GM23338 (cell line): ENCODE measurements at regions not wholly inside any gene's neighbourhood (a gene's known extent, or its start where the extent isn't known, plus 50 kb on each side); places are given as distances from the start of the nearest gene placed in this dataset.

Source experiments
- ATAC-seq: fragments of 200-7000 bp; cut with Tn5 transposase; 3 replicates; pipeline ENCODE4 v1.9.1; 2020
- DNase-seq: peaks from one replicate; pipeline ENCODE4 v3.0.0-alpha.2; 2015; ENCODE audit warnings: low spot score
- H2AFZ ChIP-seq: fragments of 200-600 bp; sonication (generic); 2 replicates; pipeline ENCODE4 v1.8.0; 2016; ENCODE audit warnings: antibody characterized with exemption, mild to moderate bottlenecking, moderate library complexity
- H3F3A ChIP-seq: fragments of 200-600 bp; sonication (generic); replicated peaks from 2 replicates; pipeline ENCODE4 v1.8.0; 2017; ENCODE audit warnings: antibody characterized with exemption, mixed run types, low read depth
- H3K27ac ChIP-seq: fragments of 200-600 bp; sonication (generic); 2 replicates; pipeline ENCODE4 v1.6.1; 2016; ENCODE audit warnings: low read depth
- H3K27me3 ChIP-seq: fragments of 200-600 bp; sonication (generic); 2 replicates; pipeline ENCODE4 v1.8.0; 2016; ENCODE audit warnings: mild to moderate bottlenecking, mixed run types, moderate library complexity; ENCODE audit not compliant: insufficient read depth
- H3K36me3 ChIP-seq: fragments of 200-600 bp; sonication (generic); 2 replicates; pipeline ENCODE4 v1.8.0; 2016; ENCODE audit warnings: mild to moderate bottlenecking; ENCODE audit not compliant: insufficient read depth
- H3K4me1 ChIP-seq: fragments of 200-600 bp; sonication (generic); 2 replicates; pipeline ENCODE4 v1.8.0; 2016; ENCODE audit warnings: mild to moderate bottlenecking, moderate library complexity; ENCODE audit not compliant: insufficient read depth
- H3K4me2 ChIP-seq: fragments of 200-600 bp; sonication (generic); 2 replicates; pipeline ENCODE4 v1.7.1; 2017; ENCODE audit warnings: mixed run types
- H3K4me3 ChIP-seq: fragments of 200-600 bp; sonication (generic); 2 replicates; pipeline ENCODE4 v1.6.1; 2016; ENCODE audit warnings: mixed run types
- H3K79me2 ChIP-seq: fragments of 200-600 bp; sonication (generic); replicated peaks from 2 replicates; pipeline ENCODE4 v1.8.0; 2017; ENCODE audit warnings: mild to moderate bottlenecking; ENCODE audit not compliant: insufficient read depth
- H3K9me2 ChIP-seq: fragments of 200-600 bp; sonication (generic); 2 replicates; pipeline ENCODE4 v1.8.0; 2017; ENCODE audit not compliant: insufficient read depth
- H4K20me1 ChIP-seq: fragments of 200-600 bp; sonication (generic); replicated peaks from 2 replicates; pipeline ENCODE4 v1.8.0; 2017; ENCODE audit warnings: mild to moderate bottlenecking; ENCODE audit not compliant: insufficient read depth
- H3K27ac Mint-ChIP-seq: 2 replicates; pipeline ENCODE4 v1.8.0; 2020; ENCODE audit warnings: inconsistent platforms, mild to moderate bottlenecking, moderate library complexity, mixed read lengths
- H3K27me3 Mint-ChIP-seq: 3 replicates; pipeline ENCODE4 v1.8.0; 2022; ENCODE audit warnings: low read depth, mild to moderate bottlenecking, moderate library complexity, mixed read lengths, inconsistent platforms; ENCODE audit not compliant: insufficient read depth, poor library complexity
- H3K36me3 Mint-ChIP-seq: 3 replicates; pipeline ENCODE4 v1.8.0; 2021; ENCODE audit warnings: low read depth, mild to moderate bottlenecking, inconsistent platforms, moderate library complexity, mixed read lengths
- H3K4me1 Mint-ChIP-seq: 3 replicates; pipeline ENCODE4 v1.8.0; 2020; ENCODE audit warnings: mild to moderate bottlenecking, inconsistent platforms, mixed read lengths
- H3K4me3 Mint-ChIP-seq: 3 replicates; pipeline ENCODE4 v1.8.0; 2021; ENCODE audit warnings: moderate library complexity, mild to moderate bottlenecking, inconsistent platforms, mixed read lengths
- H3K9me3 Mint-ChIP-seq: 3 replicates; pipeline ENCODE4 v1.8.0; 2020; ENCODE audit warnings: moderate library complexity, mild to moderate bottlenecking, inconsistent platforms, mixed read lengths
- ETS1 ChIP-seq: IDR thresholded peaks from 2 replicates; pipeline ENCODE4 v1.6.1; 2016; ENCODE audit warnings: antibody characterized with exemption
- EZH2 ChIP-seq: fragments of 200-600 bp; sonication (generic); IDR thresholded peaks from one replicate; pipeline ENCODE4 v1.8.0; 2017; ENCODE audit warnings: antibody characterized with exemption, mild to moderate bottlenecking, low read depth; ENCODE audit not compliant: unreplicated experiment
- EZH2phosphoT487 ChIP-seq: fragments of 200-600 bp; sonication (generic); IDR thresholded peaks from one replicate; pipeline ENCODE4 v1.8.1; 2018; ENCODE audit warnings: antibody characterized with exemption; ENCODE audit not compliant: unreplicated experiment
- NANOG ChIP-seq: IDR thresholded peaks from 2 replicates; pipeline ENCODE4 v1.6.1; 2016; ENCODE audit warnings: antibody characterized with exemption, borderline replicate concordance
- ZNF114 ChIP-seq: fragments of 250-450 bp; sonication (Bioruptor Pico); IDR thresholded peaks from 2 replicates; pipeline ENCODE4 v1.5.0; 2020; ENCODE audit warnings: mild to moderate bottlenecking, moderate library complexity
- ZNF331 ChIP-seq: fragments of 250-450 bp; sonication (Bioruptor Pico); IDR thresholded peaks from 2 replicates; pipeline ENCODE4 v1.5.0; 2020; ENCODE audit warnings: low read depth, mild to moderate bottlenecking, moderate library complexity
- TF ChIP-seq, protein P1 (sequence below): fragments of 250-450 bp; sonication (Bioruptor Pico); IDR thresholded peaks from 2 replicates; pipeline ENCODE4 v1.5.0; 2020; ENCODE audit warnings: mild to moderate bottlenecking, moderate library complexity

DNA sequence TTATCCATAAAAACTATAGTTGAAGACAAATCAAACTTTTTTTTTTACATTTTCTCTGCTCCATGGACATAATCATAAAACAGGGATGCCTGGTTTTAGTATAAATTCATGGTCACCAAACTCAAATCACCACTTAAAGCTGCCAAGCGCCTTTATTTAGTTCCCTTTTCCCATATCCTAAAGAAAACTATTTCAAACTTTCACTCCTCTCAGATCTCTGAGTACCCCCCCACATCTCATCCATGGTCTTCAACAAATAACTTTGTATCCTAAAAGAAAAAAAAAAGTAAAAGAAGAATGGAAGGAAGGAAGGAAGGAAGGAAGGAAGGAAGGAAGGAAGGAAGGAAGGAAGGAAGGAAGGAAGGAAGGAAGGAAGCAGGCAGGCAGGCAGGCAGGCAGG, 1438.7 kb downstream of the C4orf33 start:
- Histone ChIP-seq H3K36me3 (no peaks in the 10 kb centered on the region), H3F3A (no peaks in the 10 kb centered on the region), H4K20me1 (no peaks in the 10 kb centered on the region), H3K4me3 (no peak overlapping the region), H3K27me3 (no peaks in the 10 kb centered on the region), H3K4me2 (no peak overlapping the region), H3K4me1 (no peaks in the 10 kb centered on the region), H3K27ac (no peak overlapping the region), H3K79me2 (no peaks in the 10 kb centered on the region), H2AFZ (no peak overlapping the region), H3K9me2 (no peaks in the 10 kb centered on the region)
- no peaks in the 10 kb centered on the region for H3K4me1 Mint-ChIP-seq
- no peaks in the 10 kb centered on the region; the same call in 2 of the 3 replicates for H3K9me3 Mint-ChIP-seq
- DNase-seq (no peak), ATAC-seq (no peak)
- H3K4me3 Mint-ChIP-seq: no peak overlapping the region
- H3K27ac Mint-ChIP-seq: no peak overlapping the region
- no peaks in the 10 kb centered on the region for H3K27me3 Mint-ChIP-seq
- H3K36me3 Mint-ChIP-seq: no peaks in the 10 kb centered on the region
- TF ChIP-seq ZNF114 (CRISPR knock-in tag): no peak
- TF ChIP-seq, protein P1, sequence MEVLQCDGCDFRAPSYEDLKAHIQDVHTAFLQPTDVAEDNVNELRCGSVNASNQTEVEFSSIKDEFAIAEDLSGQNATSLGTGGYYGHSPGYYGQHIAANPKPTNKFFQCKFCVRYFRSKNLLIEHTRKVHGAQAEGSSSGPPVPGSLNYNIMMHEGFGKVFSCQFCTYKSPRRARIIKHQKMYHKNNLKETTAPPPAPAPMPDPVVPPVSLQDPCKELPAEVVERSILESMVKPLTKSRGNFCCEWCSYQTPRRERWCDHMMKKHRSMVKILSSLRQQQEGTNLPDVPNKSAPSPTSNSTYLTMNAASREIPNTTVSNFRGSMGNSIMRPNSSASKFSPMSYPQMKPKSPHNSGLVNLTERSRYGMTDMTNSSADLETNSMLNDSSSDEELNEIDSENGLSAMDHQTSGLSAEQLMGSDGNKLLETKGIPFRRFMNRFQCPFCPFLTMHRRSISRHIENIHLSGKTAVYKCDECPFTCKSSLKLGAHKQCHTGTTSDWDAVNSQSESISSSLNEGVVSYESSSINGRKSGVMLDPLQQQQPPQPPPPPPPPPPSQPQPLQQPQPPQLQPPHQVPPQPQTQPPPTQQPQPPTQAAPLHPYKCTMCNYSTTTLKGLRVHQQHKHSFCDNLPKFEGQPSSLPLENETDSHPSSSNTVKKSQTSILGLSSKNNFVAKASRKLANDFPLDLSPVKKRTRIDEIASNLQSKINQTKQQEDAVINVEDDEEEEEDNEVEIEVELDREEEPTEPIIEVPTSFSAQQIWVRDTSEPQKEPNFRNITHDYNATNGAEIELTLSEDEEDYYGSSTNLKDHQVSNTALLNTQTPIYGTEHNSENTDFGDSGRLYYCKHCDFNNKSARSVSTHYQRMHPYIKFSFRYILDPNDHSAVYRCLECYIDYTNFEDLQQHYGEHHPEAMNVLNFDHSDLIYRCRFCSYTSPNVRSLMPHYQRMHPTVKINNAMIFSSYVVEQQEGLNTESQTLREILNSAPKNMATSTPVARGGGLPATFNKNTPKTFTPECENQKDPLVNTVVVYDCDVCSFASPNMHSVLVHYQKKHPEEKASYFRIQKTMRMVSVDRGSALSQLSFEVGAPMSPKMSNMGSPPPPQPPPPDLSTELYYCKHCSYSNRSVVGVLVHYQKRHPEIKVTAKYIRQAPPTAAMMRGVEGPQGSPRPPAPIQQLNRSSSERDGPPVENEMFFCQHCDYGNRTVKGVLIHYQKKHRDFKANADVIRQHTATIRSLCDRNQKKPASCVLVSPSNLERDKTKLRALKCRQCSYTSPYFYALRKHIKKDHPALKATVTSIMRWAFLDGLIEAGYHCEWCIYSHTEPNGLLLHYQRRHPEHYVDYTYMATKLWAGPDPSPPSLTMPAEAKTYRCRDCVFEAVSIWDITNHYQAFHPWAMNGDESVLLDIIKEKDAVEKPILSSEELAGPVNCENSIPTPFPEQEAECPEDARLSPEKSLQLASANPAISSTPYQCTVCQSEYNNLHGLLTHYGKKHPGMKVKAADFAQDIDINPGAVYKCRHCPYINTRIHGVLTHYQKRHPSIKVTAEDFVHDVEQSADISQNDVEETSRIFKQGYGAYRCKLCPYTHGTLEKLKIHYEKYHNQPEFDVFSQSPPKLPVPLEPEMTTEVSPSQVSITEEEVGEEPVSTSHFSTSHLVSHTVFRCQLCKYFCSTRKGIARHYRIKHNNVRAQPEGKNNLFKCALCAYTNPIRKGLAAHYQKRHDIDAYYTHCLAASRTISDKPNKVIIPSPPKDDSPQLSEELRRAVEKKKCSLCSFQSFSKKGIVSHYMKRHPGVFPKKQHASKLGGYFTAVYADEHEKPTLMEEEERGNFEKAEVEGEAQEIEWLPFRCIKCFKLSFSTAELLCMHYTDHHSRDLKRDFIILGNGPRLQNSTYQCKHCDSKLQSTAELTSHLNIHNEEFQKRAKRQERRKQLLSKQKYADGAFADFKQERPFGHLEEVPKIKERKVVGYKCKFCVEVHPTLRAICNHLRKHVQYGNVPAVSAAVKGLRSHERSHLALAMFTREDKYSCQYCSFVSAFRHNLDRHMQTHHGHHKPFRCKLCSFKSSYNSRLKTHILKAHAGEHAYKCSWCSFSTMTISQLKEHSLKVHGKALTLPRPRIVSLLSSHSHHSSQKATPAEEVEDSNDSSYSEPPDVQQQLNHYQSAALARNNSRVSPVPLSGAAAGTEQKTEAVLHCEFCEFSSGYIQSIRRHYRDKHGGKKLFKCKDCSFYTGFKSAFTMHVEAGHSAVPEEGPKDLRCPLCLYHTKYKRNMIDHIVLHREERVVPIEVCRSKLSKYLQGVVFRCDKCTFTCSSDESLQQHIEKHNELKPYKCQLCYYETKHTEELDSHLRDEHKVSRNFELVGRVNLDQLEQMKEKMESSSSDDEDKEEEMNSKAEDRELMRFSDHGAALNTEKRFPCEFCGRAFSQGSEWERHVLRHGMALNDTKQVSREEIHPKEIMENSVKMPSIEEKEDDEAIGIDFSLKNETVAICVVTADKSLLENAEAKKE (CRISPR knock-in tag): no peak
- TF ChIP-seq EZH2: no peak
- no peak for TF ChIP-seq ETS1
- no peak for TF ChIP-seq NANOG
- no peak for TF ChIP-seq ZNF331 (CRISPR knock-in tag)
- no peak for TF ChIP-seq EZH2phosphoT487
